ENCODE measurements at regions not wholly inside any gene's neighbourhood (a gene's known extent, or its start where the extent isn't known, plus 50 kb on each side); places are given as distances from the start of the nearest gene placed in this dataset.

- WGBS, 2 donors = 86 to 87% methylated on average over 14 of the region's 14 CpGs
- ATAC-seq (ENCODE audit: insufficient read depth, low FRiP score) (no peak), DNase-seq (no peak)
- Histone ChIP-seq H3K9ac (ENCODE audit: insufficient read depth in 1 of 2, low read length in 2 of 2) (no peak overlapping the region), H3K9me3 (ENCODE audit: control insufficient read depth in 4 of 4, insufficient read depth in 3 of 4, low read length in 3 of 4) (peaks cover 0 to 1% (median 0%) of the 10 kb centered on the region in 4 donors), H3K4me1 (ENCODE audit: control insufficient read depth in 5 of 5, insufficient read depth in 5 of 5, low read length in 5 of 5) (peaks cover 0 to 16% (median 0%) of the 10 kb centered on the region in 5 donors), H3K27ac (ENCODE audit: low read depth in 1 of 2, low read length in 1 of 2) (no peak overlapping the region), H3K36me3 (ENCODE audit: control insufficient read depth in 4 of 4, insufficient read depth in 4 of 4, low read length in 4 of 4) (no peaks in the 10 kb centered on the region), H3K4me3 (no peak overlapping the region), H3K27me3 (ENCODE audit: control insufficient read depth in 3 of 3, insufficient read depth in 3 of 3, low read length in 2 of 3) (peaks cover 0 to 5% (median 0%) of the 10 kb centered on the region in 3 donors)
- no peak for TF ChIP-seq CTCF (IDR thresholded peaks at IDR 0.05; ENCODE audit: control extremely low read depth, extremely low read depth)
These were observed 112.9 kb upstream of the TMEM45B start for GRCh38 chr11:129702410-129703398.

DNA sequence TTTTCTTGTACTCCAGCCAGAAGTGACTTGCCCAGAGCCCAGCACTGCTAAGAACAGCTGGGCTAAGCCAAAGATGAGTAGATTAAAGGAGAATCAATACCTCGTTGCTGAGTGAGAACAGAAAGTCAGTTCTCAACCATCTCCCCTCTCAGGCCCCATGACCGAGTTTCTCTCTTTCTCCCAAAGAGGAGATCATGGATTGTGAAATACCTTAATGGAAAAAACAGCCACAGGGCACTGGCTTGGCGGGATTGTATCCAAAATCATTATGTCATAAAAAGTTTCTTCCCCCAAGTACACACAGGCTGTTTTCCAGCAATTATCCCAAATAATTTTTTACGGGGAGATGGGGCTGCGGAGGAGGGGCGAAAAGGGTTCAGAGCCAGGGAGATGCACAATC, 111.8 kb upstream of the TMEM45B start:
- Histone ChIP-seq H3K9ac (ENCODE audit: insufficient read depth in 1 of 2, low read length in 2 of 2) (peak overlapping the region in 1 of 2 donors; percentile 63), H3K4me3 (no peak overlapping the region), H3K27ac (ENCODE audit: low read depth in 1 of 2, low read length in 1 of 2) (no peak overlapping the region), H3K4me1 (ENCODE audit: control insufficient read depth in 5 of 5, insufficient read depth in 5 of 5, low read length in 5 of 5) (peaks cover 0 to 16% (median 0%) of the 10 kb centered on the region in 5 donors), H3K36me3 (ENCODE audit: control insufficient read depth in 4 of 4, insufficient read depth in 4 of 4, low read length in 4 of 4) (no peaks in the 10 kb centered on the region), H3K27me3 (ENCODE audit: control insufficient read depth in 3 of 3, insufficient read depth in 3 of 3, low read length in 2 of 3) (no peaks in the 10 kb centered on the region), H3K9me3 (ENCODE audit: control insufficient read depth in 4 of 4, insufficient read depth in 3 of 4, low read length in 3 of 4) (peaks cover 0 to 1% (median 0%) of the 10 kb centered on the region in 4 donors)
- ATAC-seq (ENCODE audit: insufficient read depth, low FRiP score) = no peak
- 61 to 79% methylated on average over 6 of the region's 6 CpGs for WGBS, 2 donors
- DNase-seq = peak; percentile 65 to 92 (median 89)
- TF ChIP-seq CTCF (IDR thresholded peaks at IDR 0.05; ENCODE audit: control extremely low read depth, extremely low read depth) = no peak

GRCh38 chr11:129704831-129705230, 110.8 kb upstream of the TMEM45B start:
- Histone ChIP-seq H3K27me3 (ENCODE audit: control insufficient read depth in 3 of 3, insufficient read depth in 3 of 3, low read length in 2 of 3) (no peaks in the 10 kb centered on the region), H3K27ac (ENCODE audit: low read depth in 1 of 2, low read length in 1 of 2) (no peak overlapping the region), H3K4me3 (no peak overlapping the region), H3K9me3 (ENCODE audit: control insufficient read depth in 4 of 4, insufficient read depth in 3 of 4, low read length in 3 of 4) (peaks cover 0 to 1% (median 0%) of the 10 kb centered on the region in 4 donors), H3K4me1 (ENCODE audit: control insufficient read depth in 5 of 5, insufficient read depth in 5 of 5, low read length in 5 of 5) (peaks cover 0 to 16% (median 0%) of the 10 kb centered on the region in 5 donors), H3K36me3 (ENCODE audit: control insufficient read depth in 4 of 4, insufficient read depth in 4 of 4, low read length in 4 of 4) (no peaks in the 10 kb centered on the region), H3K9ac (ENCODE audit: insufficient read depth in 1 of 2, low read length in 2 of 2) (no peak overlapping the region)
- TF ChIP-seq CTCF (IDR thresholded peaks at IDR 0.05; ENCODE audit: control extremely low read depth, extremely low read depth) = no peak
- ATAC-seq (ENCODE audit: insufficient read depth, low FRiP score) (no peak), DNase-seq (no peak)
- 87 to 97% methylated on average over 3 of the region's 3 CpGs for WGBS, 2 donors
